MM.1S (cell line): ENCODE measurements at regions not wholly inside any gene's neighbourhood (a gene's known extent, or its start where the extent isn't known, plus 50 kb on each side); places are given as distances from the start of the nearest gene placed in this dataset.

Experiments used
- DNase-seq: peaks from one replicate; pipeline ENCODE4 v3.0.0-alpha.2; 2015
- H2AFZ ChIP-seq: fragments of 300-600 bp; sonication (generic); 2 replicates; pipeline ENCODE4 v1.6.0; 2016; ENCODE audit warnings: antibody characterized with exemption, low read length
- H3F3A ChIP-seq: fragments of 300-600 bp; sonication (generic); 2 replicates; pipeline ENCODE4 v1.6.1; 2016; ENCODE audit warnings: mild to moderate bottlenecking, antibody characterized with exemption, low read length, moderate library complexity, mixed read lengths; ENCODE audit not compliant: insufficient read depth
- H3K27ac ChIP-seq: fragments of 300-600 bp; sonication (generic); 2 replicates; pipeline ENCODE4 v1.5.1; 2016; ENCODE audit warnings: mild to moderate bottlenecking, low read length
- H3K27me3 ChIP-seq: fragments of 300-600 bp; sonication (generic); replicated peaks from 2 replicates; pipeline ENCODE4 v1.6.0; 2016; ENCODE audit warnings: low read length; ENCODE audit not compliant: insufficient read depth
- H3K36me3 ChIP-seq: fragments of 300-600 bp; sonication (generic); replicated peaks from 2 replicates; pipeline ENCODE4 v1.6.1; 2016; ENCODE audit warnings: mild to moderate bottlenecking, low read length, mixed read lengths; ENCODE audit not compliant: insufficient read depth
- H3K4me1 ChIP-seq: fragments of 300-600 bp; sonication (generic); 2 replicates; pipeline ENCODE4 v1.6.1; 2016; ENCODE audit warnings: low read length, mixed read lengths
- H3K4me2 ChIP-seq: fragments of 300-600 bp; sonication (generic); 2 replicates; pipeline ENCODE4 v1.6.0; 2016; ENCODE audit warnings: low read depth, low read length
- H3K4me3 ChIP-seq: fragments of 300-600 bp; sonication (generic); 2 replicates; pipeline ENCODE4 v1.5.1; 2016; ENCODE audit warnings: low read length, mixed read lengths
- H3K79me2 ChIP-seq: fragments of 300-600 bp; sonication (generic); 2 replicates; pipeline ENCODE4 v1.6.1; 2016; ENCODE audit warnings: mixed run types, low read length, mixed read lengths
- H3K9ac ChIP-seq: fragments of 300-600 bp; sonication (generic); 2 replicates; pipeline ENCODE4 v1.6.1; 2016; ENCODE audit warnings: low read length, mixed read lengths
- H3K9me2 ChIP-seq: fragments of 300-600 bp; sonication (generic); replicated peaks from 2 replicates; pipeline ENCODE4 v1.6.1; 2016; ENCODE audit warnings: mild to moderate bottlenecking, low read length, mixed read lengths; ENCODE audit not compliant: insufficient read depth
- H3K9me3 ChIP-seq: fragments of 300-600 bp; sonication (generic); replicated peaks from 2 replicates; pipeline ENCODE4 v1.6.1; 2016; ENCODE audit warnings: mild to moderate bottlenecking, low read length, mixed read lengths; ENCODE audit not compliant: insufficient read depth
- H4K20me1 ChIP-seq: fragments of 300-600 bp; sonication (generic); 2 replicates; pipeline ENCODE4 v1.6.1; 2016; ENCODE audit warnings: mild to moderate bottlenecking, low read length, moderate library complexity, mixed read lengths; ENCODE audit not compliant: insufficient read depth
- CTCF ChIP-seq: fragments of 300-600 bp; sonication (generic); IDR thresholded peaks from 2 replicates; pipeline ENCODE4 v1.5.1; 2016; ENCODE audit warnings: antibody characterized with exemption, low read length, mixed read lengths
- EZH2 ChIP-seq: fragments of 300-600 bp; sonication (generic); optimal IDR thresholded peaks from 2 replicates; pipeline ENCODE3; 2017; ENCODE audit warnings: low read depth, mild to moderate bottlenecking, antibody characterized with exemption, low read length, mixed read lengths
- EZH2phosphoT487 ChIP-seq: fragments of 300-600 bp; sonication (generic); IDR thresholded peaks from 2 replicates; pipeline ENCODE4 v1.6.1; 2018; ENCODE audit warnings: antibody characterized with exemption, low read length

GRCh38 chr1:207244409-207244801 is 77.1 kb upstream of the CD55 start:
- no peaks in the 10 kb centered on the region for H3K27me3 ChIP-seq
- no peaks in the 10 kb centered on the region for H3F3A ChIP-seq
- no peak overlapping the region for H3K4me2 ChIP-seq
- H3K36me3 ChIP-seq, result no peaks in the 10 kb centered on the region
- H3K9me3 ChIP-seq, result no peaks in the 10 kb centered on the region
- TF ChIP-seq EZH2 (no peak), EZH2phosphoT487 (no peak), CTCF (no peak)
- no peaks in the 10 kb centered on the region for H3K4me1 ChIP-seq
- H4K20me1 ChIP-seq, result no peaks in the 10 kb centered on the region
- no peak overlapping the region for H3K27ac ChIP-seq
- H3K79me2 ChIP-seq, result no peaks in the 10 kb centered on the region
- no peak overlapping the region for H3K9ac ChIP-seq
- no peak overlapping the region for H2AFZ ChIP-seq
- no peaks in the 10 kb centered on the region for H3K9me2 ChIP-seq
- DNase-seq, result no peak
- no peak overlapping the region for H3K4me3 ChIP-seq

- DNase-seq, result no peak
- no peaks in the 10 kb centered on the region for H3K4me1 ChIP-seq
These were observed 76.4 kb upstream of the CD55 start for GRCh38 chr1:207245124-207245523.

GRCh38 chr1:207248544-207249198 is 72.8 kb upstream of the CD55 start:
- H3K4me3 ChIP-seq, result no peak overlapping the region
- no peaks in the 10 kb centered on the region for H3K27me3 ChIP-seq
- no peaks in the 10 kb centered on the region for H3K36me3 ChIP-seq
- H3K27ac ChIP-seq, result no peak overlapping the region
- H4K20me1 ChIP-seq, result no peaks in the 10 kb centered on the region
- no peaks in the 10 kb centered on the region for H3K4me1 ChIP-seq
- no peaks in the 10 kb centered on the region for H3K9me3 ChIP-seq
- no peak overlapping the region for H2AFZ ChIP-seq
- DNase-seq, result no peak
- H3K4me2 ChIP-seq, result no peak overlapping the region
- no peaks in the 10 kb centered on the region for H3K9me2 ChIP-seq
- H3F3A ChIP-seq, result no peaks in the 10 kb centered on the region
- no peak overlapping the region for H3K9ac ChIP-seq
- TF ChIP-seq EZH2 (no peak), EZH2phosphoT487 (no peak), CTCF (no peak)
- no peaks in the 10 kb centered on the region for H3K79me2 ChIP-seq

More at GRCh38 chr1:207245124-207245523, 76.4 kb upstream of the CD55 start:
- H3K79me2 ChIP-seq, result no peaks in the 10 kb centered on the region
- H3K9me2 ChIP-seq, result no peaks in the 10 kb centered on the region
- no peak overlapping the region for H3K27ac ChIP-seq
- H3K4me3 ChIP-seq, result no peak overlapping the region
- no peaks in the 10 kb centered on the region for H3K36me3 ChIP-seq
- no peaks in the 10 kb centered on the region for H4K20me1 ChIP-seq
- H3F3A ChIP-seq, result no peaks in the 10 kb centered on the region
- H3K9me3 ChIP-seq, result no peaks in the 10 kb centered on the region
- no peak overlapping the region for H3K4me2 ChIP-seq
- H3K27me3 ChIP-seq, result no peaks in the 10 kb centered on the region
- no peak overlapping the region for H2AFZ ChIP-seq
- H3K9ac ChIP-seq, result no peak overlapping the region
- TF ChIP-seq EZH2, result no peak
- TF ChIP-seq CTCF, result no peak
- no peak for TF ChIP-seq EZH2phosphoT487
